Progenitor cell of endocrine pancreas (in vitro differentiated cells): ENCODE measurements at regions not wholly inside any gene's neighbourhood (a gene's known extent, or its start where the extent isn't known, plus 50 kb on each side); places are given as distances from the start of the nearest gene placed in this dataset.

Experiments used
- DNase-seq: peaks from one replicate; pipeline ENCODE4 v3.0.0; 2021; ENCODE audit warnings: low spot score; ENCODE audit not compliant: unreplicated experiment
- H3K27ac Mint-ChIP-seq: 2 replicates; pipeline ENCODE4 v1.8.0; 2021; ENCODE audit warnings: mild to moderate bottlenecking, moderate library complexity, mixed read lengths
- H3K27me3 Mint-ChIP-seq: 2 replicates; pipeline ENCODE4 v1.8.0; 2021; ENCODE audit warnings: mixed read lengths
- H3K36me3 Mint-ChIP-seq: 2 replicates; pipeline ENCODE4 v1.8.0; 2022; ENCODE audit warnings: mixed read lengths; ENCODE audit not compliant: insufficient read depth
- H3K4me1 Mint-ChIP-seq: 2 replicates; pipeline ENCODE4 v1.8.0; 2021; ENCODE audit warnings: low read depth, mixed read lengths
- H3K4me3 Mint-ChIP-seq: 2 replicates; pipeline ENCODE4 v1.8.0; 2021; ENCODE audit warnings: low read depth, mild to moderate bottlenecking, moderate library complexity, mixed read lengths
- H3K9me3 Mint-ChIP-seq: 2 replicates; pipeline ENCODE4 v1.8.0; 2021; ENCODE audit warnings: low read depth, mixed read lengths
- CTCF ChIP-seq: fragments of 200-600 bp; sonication (generic); IDR thresholded peaks from one replicate; pipeline ENCODE4 v1.5.0; 2021; ENCODE audit warnings: antibody characterized with exemption, mild to moderate bottlenecking; ENCODE audit not compliant: unreplicated experiment

- DNase-seq: no peak
- Mint-ChIP-seq H3K36me3 (no peaks in the 10 kb centered on the region), H3K27me3 (peaks cover under 1% of the 10 kb centered on the region), H3K9me3 (no peaks in the 10 kb centered on the region), H3K4me1 (peaks cover 11% of the 10 kb centered on the region), H3K27ac (no peak overlapping the region), H3K4me3 (no peak overlapping the region)
- TF ChIP-seq CTCF: no peak
Observed at GRCh38 chr3:135622215-135622614, 343.3 kb upstream of the PPP2R3A start.

GRCh38 chr3:135622656-135623055 is 342.9 kb upstream of the PPP2R3A start:
- DNase-seq: no peak
- H3K27ac Mint-ChIP-seq: no peak overlapping the region
- H3K4me1 Mint-ChIP-seq: peaks cover 11% of the 10 kb centered on the region
- no peaks in the 10 kb centered on the region for H3K36me3 Mint-ChIP-seq
- TF ChIP-seq CTCF: no peak
- peaks cover 4% of the 10 kb centered on the region for H3K27me3 Mint-ChIP-seq
- H3K4me3 Mint-ChIP-seq: no peak overlapping the region
- H3K9me3 Mint-ChIP-seq: no peaks in the 10 kb centered on the region

GRCh38 chr3:135623558-135623957 is 342.0 kb upstream of the PPP2R3A start:
- H3K4me1 Mint-ChIP-seq: peaks cover 11% of the 10 kb centered on the region
- no peak overlapping the region for H3K4me3 Mint-ChIP-seq
- no peak for TF ChIP-seq CTCF
- no peaks in the 10 kb centered on the region for H3K36me3 Mint-ChIP-seq
- peak overlapping the region; percentile 54 for H3K27ac Mint-ChIP-seq
- peaks cover 4% of the 10 kb centered on the region for H3K27me3 Mint-ChIP-seq
- no peak for DNase-seq
- no peaks in the 10 kb centered on the region for H3K9me3 Mint-ChIP-seq

GRCh38 chr3:135627057-135627456 is 338.5 kb upstream of the PPP2R3A start:
- TF ChIP-seq CTCF: no peak
- Mint-ChIP-seq H3K27me3 (peaks cover 10% of the 10 kb centered on the region), H3K4me3 (no peak overlapping the region), H3K36me3 (no peaks in the 10 kb centered on the region), H3K4me1 (peaks cover 9% of the 10 kb centered on the region), H3K9me3 (no peaks in the 10 kb centered on the region), H3K27ac (no peak overlapping the region)
- DNase-seq: no peak

GRCh38 chr3:135629701-135630408 is 335.7 kb upstream of the PPP2R3A start:
- no peak for DNase-seq
- Mint-ChIP-seq H3K4me1 (no peaks in the 10 kb centered on the region), H3K27me3 (peaks cover 10% of the 10 kb centered on the region), H3K9me3 (no peaks in the 10 kb centered on the region), H3K4me3 (no peak overlapping the region), H3K27ac (no peak overlapping the region), H3K36me3 (no peaks in the 10 kb centered on the region)
- TF ChIP-seq CTCF: no peak
